B cell (primary cell): ENCODE measurements at regions not wholly inside any gene's neighbourhood (a gene's known extent, or its start where the extent isn't known, plus 50 kb on each side); places are given as distances from the start of the nearest gene placed in this dataset.
"Not testable (repeated sequence)": the region's sequence is repeated elsewhere in the genome, so short reads cannot be mapped to it uniquely, and the experiment has no call there.

ENCODE experiments used
- ATAC-seq: fragments of 200-7000 bp; cut with Tn5 transposase; one replicate; pipeline ENCODE4 v1.10.0; 2021; ENCODE audit warnings: low read depth, mild to moderate bottlenecking, moderate number of reproducible peaks, moderate library complexity
- CTCF ChIA-PET: fragments of 350-600 bp; sonication (Branson Sonifier 250); formaldehyde crosslinking; loops from one replicate; lab custom pipeline; 2021; ENCODE audit warnings: antibody characterized with exemption, inconsistent platforms; lab: Charles Lee
- POLR2A ChIA-PET: fragments of 350-600 bp; sonication (Branson Sonifier 250); formaldehyde crosslinking; loops from one replicate; lab custom pipeline; 2021; ENCODE audit warnings: antibody characterized with exemption; lab: Charles Lee
- DNase-seq: peaks from one replicate; pipeline ENCODE4 v3.0.0; 2013
- H2AFZ ChIP-seq: 2 replicates; pipeline ENCODE4 v1.6.1; 2012; ENCODE audit warnings: mild to moderate bottlenecking, low read depth, low read length; ENCODE audit not compliant: insufficient read depth, poor library complexity, severe bottlenecking
- H3K27ac ChIP-seq, 2 donors: 1 replicate in 1 of 2; 2 replicates in 1 of 2; pipeline ENCODE4 v1.5.1; 2012 to 2013; ENCODE audit warnings: low read length in 2 of 2, mild to moderate bottlenecking in 2 of 2, moderate library complexity in 1 of 2
- H3K27me3 ChIP-seq, 4 experiments: fragments of 200-600 bp in 1 of 4; sonication (generic) in 1 of 4; replicated peaks in 1 of 4; 1 replicate in 2 of 4; 2 replicates in 2 of 4; pipeline versions ENCODE4 v1.6.1 to v1.7.0; 2013 to 2016; ENCODE audit warnings: low read length in 3 of 4, mild to moderate bottlenecking in 2 of 4, mixed read lengths in 1 of 4, moderate library complexity in 1 of 4; ENCODE audit not compliant: insufficient read depth in 4 of 4, control insufficient read depth in 3 of 4; ENCODE audit errors: control extremely low read depth in 1 of 4
- H3K36me3 ChIP-seq, 2 experiments: replicated peaks in 1 of 2; 1 replicate in 1 of 2; 2 replicates in 1 of 2; pipeline versions ENCODE4 v1.6.1 to v1.7.1; 2013; ENCODE audit warnings: low read length in 1 of 2; ENCODE audit not compliant: insufficient read depth in 2 of 2, control insufficient read depth in 1 of 2; ENCODE audit errors: control extremely low read depth in 1 of 2, extremely low read depth in 1 of 2
- H3K4me1 ChIP-seq, 2 donors: fragments of 200-600 bp in 1 of 2; sonication (generic) in 1 of 2; 1 replicate in 1 of 2; 2 replicates in 1 of 2; pipeline versions ENCODE4 v1.5.1 to v1.6.1; 2013 to 2017; ENCODE audit warnings: low read length in 2 of 2; ENCODE audit not compliant: control insufficient read depth in 2 of 2, insufficient read depth in 2 of 2
- H3K4me2 ChIP-seq: replicated peaks from 2 replicates; pipeline ENCODE3; 2012; ENCODE audit warnings: mild to moderate bottlenecking, low read depth, low read length; ENCODE audit not compliant: poor library complexity, severe bottlenecking
- H3K4me3 ChIP-seq, 5 experiments: fragments of 200-600 bp in 1 of 5; sonication (generic) in 1 of 5; 1 replicate in 3 of 5; 2 replicates in 2 of 5; pipeline versions ENCODE4 v1.5.1 to v1.7.0; 2011 to 2016; ENCODE audit warnings: low read length in 4 of 5, mild to moderate bottlenecking in 4 of 5, low read depth in 2 of 5, control low read depth in 1 of 5, moderate library complexity in 1 of 5; ENCODE audit not compliant: insufficient read depth in 1 of 5; ENCODE audit errors: control extremely low read depth in 1 of 5, extremely low read depth in 1 of 5
- H3K79me2 ChIP-seq: fragments of 200-600 bp; sonication (generic); one replicate; pipeline ENCODE4 v1.6.0; 2016; ENCODE audit warnings: low read length; ENCODE audit not compliant: control insufficient read depth, insufficient read depth
- H3K9ac ChIP-seq: fragments of 200-600 bp; sonication (generic); 2 replicates; pipeline ENCODE4 v1.6.1; 2017; ENCODE audit warnings: mild to moderate bottlenecking, low read length, moderate library complexity
- H3K9me3 ChIP-seq, 3 donors: one replicate each; pipeline versions ENCODE4 v1.6.1 to v1.7.1; 2013; ENCODE audit warnings: low read length in 2 of 3; ENCODE audit not compliant: control insufficient read depth in 2 of 3, insufficient read depth in 1 of 3; ENCODE audit errors: control extremely low read depth in 1 of 3
- H4K20me1 ChIP-seq: 2 replicates; pipeline ENCODE4 v1.6.0; 2012; ENCODE audit warnings: mild to moderate bottlenecking, low read length; ENCODE audit not compliant: insufficient read depth, control insufficient read depth, poor library complexity, severe bottlenecking
- H3K27ac Mint-ChIP-seq: one replicate; pipeline ENCODE4 v1.8.0; 2021; ENCODE audit warnings: mixed read lengths
- H3K27me3 Mint-ChIP-seq: one replicate; pipeline ENCODE4 v1.8.0; 2021; ENCODE audit warnings: mixed read lengths
- H3K4me1 Mint-ChIP-seq: one replicate; pipeline ENCODE4 v1.8.0; 2021; ENCODE audit warnings: mixed read lengths
- H3K4me3 Mint-ChIP-seq: one replicate; pipeline ENCODE4 v1.8.0; 2021; ENCODE audit warnings: mixed read lengths
- H3K9me3 Mint-ChIP-seq: one replicate; pipeline ENCODE4 v1.8.0; 2022; ENCODE audit warnings: mixed read lengths; ENCODE audit not compliant: insufficient read depth
- EZH2 ChIP-seq: IDR thresholded peaks from 2 replicates; pipeline ENCODE4 v1.6.1; 2012; ENCODE audit warnings: borderline replicate concordance, low read depth, mild to moderate bottlenecking, moderate library complexity, low read length; ENCODE audit not compliant: insufficient read depth, poor library complexity, severe bottlenecking
- whole genome bisulfite sequencing: methylation state at CpG from one replicate; pipeline ENCODE4 v1.1.5; 2013; ENCODE audit warnings: missing lambda C conversion rate; ENCODE audit not compliant: insufficient coverage; 5-methylcytosine and 5-hydroxymethylcytosine counted together
- intact Hi-C: fragments of 100-400 bp; cut with micrococcal nuclease; formaldehyde crosslinking; loops from one replicate; pipeline ENCODE4 v1.10.0; 2022
- TF ChIP-seq, protein P1 (sequence below): fragments of 200-600 bp; IDR thresholded peaks from one replicate; pipeline ENCODE4 v1.8.0; 2022; ENCODE audit warnings: antibody characterized with exemption, mild to moderate bottlenecking

DNA sequence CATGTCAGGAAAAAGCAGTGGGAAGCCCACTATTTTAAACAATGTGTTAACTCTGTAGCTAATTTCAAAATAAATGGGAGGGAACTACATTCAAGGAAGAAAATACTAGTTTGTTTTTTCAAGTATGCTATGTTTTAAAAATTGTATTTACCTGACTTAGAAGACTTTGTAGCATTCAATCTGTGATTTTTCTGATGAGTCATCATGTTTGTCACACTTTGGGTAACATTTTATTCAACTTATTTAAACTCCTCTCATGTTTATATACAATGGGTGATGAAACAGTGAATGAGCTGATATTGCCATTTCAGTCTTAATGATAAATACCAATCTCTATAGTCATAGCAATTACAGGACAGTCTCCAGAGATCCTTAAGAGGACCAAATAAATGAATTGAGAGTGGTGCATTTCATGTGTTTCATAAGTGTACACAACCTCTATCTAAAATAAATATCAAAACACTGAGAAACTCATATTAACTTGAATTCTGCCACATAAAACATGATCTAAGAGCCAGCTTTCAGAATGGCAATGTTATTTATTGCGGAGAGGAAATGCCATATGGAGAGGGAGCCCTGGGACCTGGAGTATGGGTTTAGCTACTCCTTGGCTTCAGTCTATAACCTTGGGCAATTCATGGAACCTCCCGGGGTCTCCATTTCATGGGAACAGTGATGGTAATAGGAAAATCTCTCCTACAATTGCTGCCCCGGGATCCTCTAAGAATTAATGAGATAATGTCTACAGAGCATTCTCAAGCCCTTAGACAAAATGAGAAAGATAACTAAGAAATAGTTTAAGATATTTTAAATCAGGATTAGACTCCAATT, 913.9 kb downstream of the TLE4 start:
- Histone ChIP-seq H3K4me1 (no peaks in the 10 kb centered on the region), H4K20me1 (no peaks in the 10 kb centered on the region), H3K9me3 (peaks cover 0 to 14% (median 13%) of the 10 kb centered on the region in 3 donors), H3K4me2 (no peak overlapping the region), H3K4me3 (no peak overlapping the region), H3K27me3 (no peaks in the 10 kb centered on the region), H3K79me2 (no peaks in the 10 kb centered on the region), H3K27ac (no peak overlapping the region), H2AFZ (no peak overlapping the region), H3K36me3 (no peaks in the 10 kb centered on the region), H3K9ac (no peak overlapping the region)
- ChIA-PET CTCF (no interaction called here), POLR2A (no interaction called here)
- peaks cover 1% of the 10 kb centered on the region for H3K9me3 Mint-ChIP-seq
- WGBS = 100% methylated on average over 1 of the region's 3 CpGs
- no peak overlapping the region for H3K27ac Mint-ChIP-seq
- no peaks in the 10 kb centered on the region for H3K4me1 Mint-ChIP-seq
- DNase-seq (no peak), ATAC-seq (no peak)
- no peak for TF ChIP-seq EZH2
- TF ChIP-seq, protein P1, sequence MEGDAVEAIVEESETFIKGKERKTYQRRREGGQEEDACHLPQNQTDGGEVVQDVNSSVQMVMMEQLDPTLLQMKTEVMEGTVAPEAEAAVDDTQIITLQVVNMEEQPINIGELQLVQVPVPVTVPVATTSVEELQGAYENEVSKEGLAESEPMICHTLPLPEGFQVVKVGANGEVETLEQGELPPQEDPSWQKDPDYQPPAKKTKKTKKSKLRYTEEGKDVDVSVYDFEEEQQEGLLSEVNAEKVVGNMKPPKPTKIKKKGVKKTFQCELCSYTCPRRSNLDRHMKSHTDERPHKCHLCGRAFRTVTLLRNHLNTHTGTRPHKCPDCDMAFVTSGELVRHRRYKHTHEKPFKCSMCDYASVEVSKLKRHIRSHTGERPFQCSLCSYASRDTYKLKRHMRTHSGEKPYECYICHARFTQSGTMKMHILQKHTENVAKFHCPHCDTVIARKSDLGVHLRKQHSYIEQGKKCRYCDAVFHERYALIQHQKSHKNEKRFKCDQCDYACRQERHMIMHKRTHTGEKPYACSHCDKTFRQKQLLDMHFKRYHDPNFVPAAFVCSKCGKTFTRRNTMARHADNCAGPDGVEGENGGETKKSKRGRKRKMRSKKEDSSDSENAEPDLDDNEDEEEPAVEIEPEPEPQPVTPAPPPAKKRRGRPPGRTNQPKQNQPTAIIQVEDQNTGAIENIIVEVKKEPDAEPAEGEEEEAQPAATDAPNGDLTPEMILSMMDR = no peak
- no peak overlapping the region for H3K4me3 Mint-ChIP-seq
- intact Hi-C loops = no loop called here
- no peaks in the 10 kb centered on the region for H3K27me3 Mint-ChIP-seq

DNA sequence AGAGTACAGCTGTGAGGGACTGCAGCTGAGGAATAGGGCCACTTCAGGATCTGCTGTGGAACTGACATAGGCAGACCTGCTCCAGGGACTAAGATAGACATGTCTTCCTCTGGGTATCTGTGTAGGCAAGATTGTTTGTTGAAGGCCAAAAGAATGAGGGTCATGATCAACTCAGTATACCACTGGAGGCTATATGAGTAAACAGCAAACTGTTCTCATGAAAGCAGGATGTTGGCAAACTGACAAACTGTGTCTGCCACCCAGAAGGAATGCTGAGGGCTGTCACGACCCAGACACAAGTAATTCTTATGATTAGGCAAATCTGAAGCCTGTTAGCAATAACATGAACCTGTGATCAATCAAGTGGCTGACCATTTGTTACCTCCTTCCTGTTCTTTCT, 910.5 kb downstream of the TLE4 start:
- H3K36me3 ChIP-seq, H3K27me3 Mint-ChIP-seq, H3K27me3 ChIP-seq, H3K4me1 ChIP-seq, H4K20me1 ChIP-seq, H3K4me3 ChIP-seq, H3K27ac ChIP-seq, H3K4me3 Mint-ChIP-seq, H3K27ac Mint-ChIP-seq, H2AFZ ChIP-seq, H3K9ac ChIP-seq, ATAC-seq, DNase-seq, H3K79me2 ChIP-seq, intact Hi-C loops, H3K4me1 Mint-ChIP-seq, H3K9me3 Mint-ChIP-seq, POLR2A ChIA-PET, H3K4me2 ChIP-seq: not testable (repeated sequence)
- peaks cover 0 to 14% (median 13%) of the 10 kb centered on the region in 3 donors for H3K9me3 ChIP-seq
- 33% methylated on average over 1 of the region's 1 CpG for WGBS
- CTCF ChIA-PET = interaction anchor here (1.5 kb wide), 1 partner anchor 20 kb away, joined by 3 read pairs; no protein-coding TSS in a partner anchor
